GM18498 (cell line): ENCODE measurements at regions not wholly inside any gene's neighbourhood (a gene's known extent, or its start where the extent isn't known, plus 50 kb on each side); places are given as distances from the start of the nearest gene placed in this dataset.
"Not testable (repeated sequence)": the region's sequence is repeated elsewhere in the genome, so short reads cannot be mapped to it uniquely, and the experiment has no call there.

Source experiments
- ATAC-seq: cut with Tn5 transposase; IDR thresholded peaks from one replicate; pipeline ENCODE4 v1.9.1; 2021; ENCODE audit warnings: mild to moderate bottlenecking, moderate library complexity; ENCODE audit not compliant: unreplicated experiment

- no peak for ATAC-seq
Observed at GRCh38 chr3:21256932-21257331, 494.1 kb downstream of the ZNF385D start.

- no peak for ATAC-seq
Observed at GRCh38 chr3:21238661-21239060, 512.3 kb downstream of the ZNF385D start.

GRCh38 chr3:21237638-21238037 is 513.4 kb downstream of the ZNF385D start:
- ATAC-seq = no peak

GRCh38 chr3:21235491-21235890 is 515.5 kb downstream of the ZNF385D start:
- ATAC-seq = no peak

- no peak for ATAC-seq
Observed at GRCh38 chr3:21234933-21235332, 516.1 kb downstream of the ZNF385D start.

GRCh38 chr3:21229426-21230135 is 521.4 kb downstream of the ZNF385D start:
- no peak for ATAC-seq

GRCh38 chr3:21226086-21226485 is 524.9 kb downstream of the ZNF385D start:
- ATAC-seq = no peak

GRCh38 chr3:21220944-21221343 is 530.1 kb downstream of the ZNF385D start:
- ATAC-seq = no peak

- ATAC-seq = no peak
Observed at GRCh38 chr3:21216598-21216997, 534.4 kb downstream of the ZNF385D start.

GRCh38 chr3:21204122-21204521 is 546.9 kb downstream of the ZNF385D start:
- not testable (repeated sequence) for ATAC-seq

GRCh38 chr3:21195203-21195602 is 555.8 kb downstream of the ZNF385D start:
- no peak for ATAC-seq

- not testable (repeated sequence) for ATAC-seq
Observed at GRCh38 chr3:21194036-21194435, 557.0 kb downstream of the ZNF385D start.

- no peak for ATAC-seq
Observed at GRCh38 chr3:21188459-21188858, 562.6 kb downstream of the ZNF385D start.

GRCh38 chr3:21185816-21186314 is 565.1 kb downstream of the ZNF385D start:
- no peak for ATAC-seq

- no peak for ATAC-seq
Observed at GRCh38 chr3:21174461-21174860, 576.5 kb downstream of the ZNF385D start.

GRCh38 chr3:21170964-21171363 is 580.0 kb downstream of the ZNF385D start:
- ATAC-seq = no peak

GRCh38 chr3:21169948-21170347 is 581.1 kb downstream of the ZNF385D start:
- no peak for ATAC-seq

GRCh38 chr3:21168471-21168870 is 582.5 kb downstream of the ZNF385D start:
- no peak for ATAC-seq

- ATAC-seq = no peak
Observed at GRCh38 chr3:21163956-21164355, 587.1 kb downstream of the ZNF385D start.

GRCh38 chr3:21159543-21159906 is 591.5 kb downstream of the ZNF385D start:
- ATAC-seq = no peak

- no peak for ATAC-seq
Observed at GRCh38 chr3:21158861-21159542, 592.0 kb downstream of the ZNF385D start.

GRCh38 chr3:21154911-21155310 is 596.1 kb downstream of the ZNF385D start:
- no peak for ATAC-seq
